Retina (tissue), 1 donor: ENCODE measurements at regions not wholly inside any gene's neighbourhood (a gene's known extent, or its start where the extent isn't known, plus 50 kb on each side); places are given as distances from the start of the nearest gene placed in this dataset.
"Not testable (repeated sequence)": the region's sequence is repeated elsewhere in the genome, so short reads cannot be mapped to it uniquely, and the experiment has no call there.

Experiments
- DNase-seq: peaks from one replicate; pipeline ENCODE4 v3.0.0-alpha.2; 2016

DNA sequence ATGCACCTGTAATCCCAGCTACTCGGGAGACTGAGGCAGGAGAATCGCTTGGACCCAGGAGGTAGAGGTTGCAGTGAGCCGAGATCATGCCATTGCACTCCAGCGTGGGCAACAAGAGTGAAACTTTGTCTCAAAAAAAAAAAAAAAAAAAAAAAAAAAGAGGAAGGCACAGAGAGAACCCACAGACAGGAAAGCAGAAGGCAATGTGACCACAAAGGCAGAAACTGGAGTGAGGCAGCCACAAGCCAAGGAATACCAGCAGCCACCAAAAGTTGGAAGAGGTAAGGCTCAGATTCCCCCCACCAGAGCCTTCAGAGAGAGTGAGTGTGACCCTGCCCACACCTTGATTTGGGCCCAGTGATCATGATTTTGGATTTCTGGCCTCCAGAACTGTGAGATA, 54.7 kb upstream of the E2F3 start:
- not testable (repeated sequence) for DNase-seq

DNA sequence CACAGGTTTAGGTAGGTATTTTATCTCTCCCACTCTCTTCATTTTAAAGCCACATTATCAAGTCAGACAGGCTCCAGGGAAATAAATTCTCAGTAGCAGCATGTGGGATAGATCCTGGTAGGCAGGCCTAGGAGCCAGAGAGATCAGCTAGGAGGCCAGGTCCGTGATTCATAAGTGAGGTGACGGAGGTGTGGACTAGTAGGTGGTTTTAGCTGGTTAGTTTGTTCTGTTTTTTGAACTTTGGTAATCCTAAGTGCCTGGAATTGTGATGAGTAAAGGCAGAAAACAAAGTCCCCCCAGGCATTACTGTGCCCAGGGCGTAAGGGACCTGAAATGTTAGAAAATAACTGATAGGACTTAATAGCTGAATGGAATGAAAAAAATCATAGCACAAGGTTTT, 53.6 kb upstream of the E2F3 start:
- no peak for DNase-seq

DNA sequence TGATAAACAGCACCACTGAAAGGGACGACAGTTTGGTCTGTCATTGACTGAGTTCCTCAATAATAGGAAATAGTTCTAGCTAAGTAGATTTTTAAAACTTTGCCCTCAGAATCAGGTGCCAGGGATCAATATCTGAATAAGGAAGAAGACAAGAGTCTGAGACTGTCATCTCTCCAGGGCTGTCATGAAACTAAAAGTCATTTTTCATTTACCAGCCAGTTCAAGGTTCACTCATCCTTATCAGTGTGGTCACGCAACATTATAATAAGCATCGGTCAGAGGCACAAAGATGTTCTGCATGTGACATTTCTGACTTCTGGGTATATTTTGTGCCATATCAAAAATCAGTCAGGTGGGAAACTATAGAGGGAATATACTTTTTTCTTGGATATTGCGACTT, 52.5 kb upstream of the E2F3 start:
- no peak for DNase-seq

DNA sequence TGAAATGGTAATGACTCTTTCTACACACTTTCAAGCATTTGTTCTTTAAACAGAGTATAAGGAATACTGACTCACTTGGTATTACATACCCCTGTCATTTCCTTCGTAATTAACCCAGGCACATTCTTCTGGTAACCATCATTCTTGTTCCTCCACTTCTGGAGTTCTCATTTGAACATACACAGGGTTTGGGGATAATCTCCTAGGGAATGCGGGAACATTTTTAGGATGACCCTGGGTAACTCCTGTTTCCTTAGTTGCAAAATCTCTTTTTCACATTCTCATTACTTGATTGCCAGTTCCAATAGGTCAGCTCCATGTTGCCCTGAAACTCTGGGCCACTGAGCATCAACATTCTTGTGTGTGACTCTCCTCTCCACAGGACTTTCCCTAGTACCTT, 51.5 kb upstream of the E2F3 start:
- DNase-seq = no peak

DNA sequence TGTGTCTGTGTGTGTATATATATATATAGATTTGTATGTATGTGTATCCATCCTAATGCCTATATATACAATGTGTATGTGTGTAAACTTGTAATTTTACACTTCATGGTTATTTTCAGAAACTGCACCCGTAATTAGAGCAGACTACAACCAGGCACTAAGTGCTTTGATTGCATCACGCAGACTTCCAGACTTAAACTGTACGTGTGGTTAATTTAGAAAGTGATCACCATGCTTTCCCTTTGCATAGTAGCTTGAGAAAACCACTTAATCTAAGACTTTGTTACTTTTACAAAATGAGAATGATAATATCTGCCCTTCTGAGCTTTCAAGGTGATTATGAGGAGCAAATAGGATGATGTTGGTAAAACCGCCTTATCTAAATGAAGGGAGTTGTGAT, 50.1 kb upstream of the E2F3 start:
- DNase-seq = no peak
